ENCODE measurements at regions not wholly inside any gene's neighbourhood (a gene's known extent, or its start where the extent isn't known, plus 50 kb on each side); places are given as distances from the start of the nearest gene placed in this dataset.

- no peak for DNase-seq (ENCODE audit: low spot score)
Observed at GRCh38 chr11:70742553-70743291, 344.4 kb downstream of the CTTN start.

GRCh38 chr11:70743329-70743728, 345.0 kb downstream of the CTTN start:
- no peak for DNase-seq (ENCODE audit: low spot score)

- no peak for DNase-seq (ENCODE audit: low spot score)
Observed at GRCh38 chr11:70743941-70744351, 345.6 kb downstream of the CTTN start.

GRCh38 chr11:70744396-70745185, 346.3 kb downstream of the CTTN start:
- no peak for DNase-seq (ENCODE audit: low spot score)

- no peak for DNase-seq (ENCODE audit: low spot score)
Observed at GRCh38 chr11:70745451-70745850, 347.1 kb downstream of the CTTN start.

- DNase-seq (ENCODE audit: low spot score), result no peak
Observed at GRCh38 chr11:70745941-70746340, 347.6 kb downstream of the CTTN start.

- no peak for DNase-seq (ENCODE audit: low spot score)
Observed at GRCh38 chr11:70746351-70746750, 348.0 kb downstream of the CTTN start.

- DNase-seq (ENCODE audit: low spot score), result no peak
Observed at GRCh38 chr11:70747285-70747684, 349.0 kb downstream of the CTTN start.

- no peak for DNase-seq (ENCODE audit: low spot score)
Observed at GRCh38 chr11:70747921-70748320, 349.6 kb downstream of the CTTN start.

GRCh38 chr11:70751142-70751734, 352.9 kb downstream of the CTTN start:
- no peak for DNase-seq (ENCODE audit: low spot score)

GRCh38 chr11:70755410-70756158, 357.3 kb downstream of the CTTN start:
- DNase-seq (ENCODE audit: low spot score), result peak; percentile 98

GRCh38 chr11:70756341-70756740, 358.0 kb downstream of the CTTN start:
- DNase-seq (ENCODE audit: low spot score), result no peak

GRCh38 chr11:70756756-70757155, 358.4 kb downstream of the CTTN start:
- DNase-seq (ENCODE audit: low spot score), result no peak

GRCh38 chr11:70757241-70757640, 358.9 kb downstream of the CTTN start:
- DNase-seq (ENCODE audit: low spot score), result no peak

GRCh38 chr11:70758206-70758605, 359.9 kb downstream of the CTTN start:
- DNase-seq (ENCODE audit: low spot score), result no peak

- no peak for DNase-seq (ENCODE audit: low spot score)
Observed at GRCh38 chr11:70759846-70760245, 361.5 kb downstream of the CTTN start.

GRCh38 chr11:70760416-70761020, 362.2 kb downstream of the CTTN start:
- DNase-seq (ENCODE audit: low spot score), result no peak

- no peak for DNase-seq (ENCODE audit: low spot score)
Observed at GRCh38 chr11:70761094-70761907, 363.0 kb downstream of the CTTN start.

GRCh38 chr11:70761908-70762337, 363.6 kb downstream of the CTTN start:
- no peak for DNase-seq (ENCODE audit: low spot score)

- no peak for DNase-seq (ENCODE audit: low spot score)
Observed at GRCh38 chr11:70762810-70763209, 364.5 kb downstream of the CTTN start.

GRCh38 chr11:70763606-70764005, 365.3 kb downstream of the CTTN start:
- no peak for DNase-seq (ENCODE audit: low spot score)

Data from HuH-7.5 (cell line).